ENCODE measurements at regions not wholly inside any gene's neighbourhood (a gene's known extent, or its start where the extent isn't known, plus 50 kb on each side); places are given as distances from the start of the nearest gene placed in this dataset.
A peak's percentile ranks its signal among the peaks of the same experiment; 100 is the strongest.

GRCh38 chr20:7257099-7257498 lies 489.6 kb downstream of the BMP2 start:
- no peak overlapping the region for H3K27ac ChIP-seq (ENCODE audit: low read depth)
- H3K4me3 ChIP-seq (ENCODE audit: low read depth, low read length) = no peak overlapping the region
- 77% methylated on average over 2 of the region's 2 CpGs for WGBS
- H3K36me3 ChIP-seq (ENCODE audit: insufficient read depth) = no peaks in the 10 kb centered on the region
- no peak for DNase-seq (ENCODE audit: extremely low spot score)
- H3K4me1 ChIP-seq (ENCODE audit: insufficient read depth) = no peaks in the 10 kb centered on the region

GRCh38 chr20:7257692-7258466 lies 490.4 kb downstream of the BMP2 start:
- DNase-seq (ENCODE audit: extremely low spot score) = no peak
- WGBS = 49% methylated on average over 3 of the region's 3 CpGs
- no peaks in the 10 kb centered on the region for H3K4me1 ChIP-seq (ENCODE audit: insufficient read depth)
- H3K27ac ChIP-seq (ENCODE audit: low read depth) = no peak overlapping the region
- no peaks in the 10 kb centered on the region for H3K36me3 ChIP-seq (ENCODE audit: insufficient read depth)
- H3K4me3 ChIP-seq (ENCODE audit: low read depth, low read length) = no peak overlapping the region

GRCh38 chr20:7262803-7263202 lies 495.3 kb downstream of the BMP2 start:
- 89% methylated on average over 2 of the region's 2 CpGs for WGBS
- Histone ChIP-seq H3K4me3 (ENCODE audit: low read depth, low read length) (no peak overlapping the region), H3K36me3 (ENCODE audit: insufficient read depth) (no peaks in the 10 kb centered on the region), H3K4me1 (ENCODE audit: insufficient read depth) (peaks cover 1% of the 10 kb centered on the region), H3K27ac (ENCODE audit: low read depth) (no peak overlapping the region)
- no peak for DNase-seq (ENCODE audit: extremely low spot score)

GRCh38 chr20:7264137-7264536 lies 496.7 kb downstream of the BMP2 start:
- Histone ChIP-seq H3K4me3 (ENCODE audit: low read depth, low read length) (no peak overlapping the region), H3K36me3 (ENCODE audit: insufficient read depth) (no peaks in the 10 kb centered on the region), H3K27ac (ENCODE audit: low read depth) (no peak overlapping the region), H3K4me1 (ENCODE audit: insufficient read depth) (peaks cover 1% of the 10 kb centered on the region)
- 94% methylated on average over 1 of the region's 1 CpG for WGBS
- DNase-seq (ENCODE audit: extremely low spot score) = no peak

GRCh38 chr20:7269452-7269851 lies 502.0 kb downstream of the BMP2 start:
- WGBS = 39% methylated on average over 4 of the region's 4 CpGs
- Histone ChIP-seq H3K36me3 (ENCODE audit: insufficient read depth) (no peaks in the 10 kb centered on the region), H3K4me3 (ENCODE audit: low read depth, low read length) (no peak overlapping the region), H3K4me1 (ENCODE audit: insufficient read depth) (no peaks in the 10 kb centered on the region), H3K27ac (ENCODE audit: low read depth) (no peak overlapping the region)
- no peak for DNase-seq (ENCODE audit: extremely low spot score)

- 30% methylated on average over 1 of the region's 1 CpG for WGBS
- no peak for DNase-seq (ENCODE audit: extremely low spot score)
Measured at GRCh38 chr20:7272512-7272911, 505.0 kb downstream of the BMP2 start.

GRCh38 chr20:7274870-7275269 lies 507.4 kb downstream of the BMP2 start:
- Histone ChIP-seq H3K4me3 (ENCODE audit: low read depth, low read length) (no peak overlapping the region), H3K4me1 (ENCODE audit: insufficient read depth) (no peaks in the 10 kb centered on the region), H3K27ac (ENCODE audit: low read depth) (no peak overlapping the region), H3K36me3 (ENCODE audit: insufficient read depth) (no peaks in the 10 kb centered on the region)
- DNase-seq (ENCODE audit: extremely low spot score) = no peak

More at GRCh38 chr20:7272512-7272911, 505.0 kb downstream of the BMP2 start:
- Histone ChIP-seq H3K27ac (ENCODE audit: low read depth) (no peak overlapping the region), H3K36me3 (ENCODE audit: insufficient read depth) (no peaks in the 10 kb centered on the region), H3K4me1 (ENCODE audit: insufficient read depth) (no peaks in the 10 kb centered on the region), H3K4me3 (ENCODE audit: low read depth, low read length) (no peak overlapping the region)

GRCh38 chr20:7275645-7276237 lies 508.3 kb downstream of the BMP2 start:
- WGBS = 85% methylated on average over 3 of the region's 3 CpGs
- Histone ChIP-seq H3K4me3 (ENCODE audit: low read depth, low read length) (no peak overlapping the region), H3K4me1 (ENCODE audit: insufficient read depth) (no peaks in the 10 kb centered on the region), H3K36me3 (ENCODE audit: insufficient read depth) (no peaks in the 10 kb centered on the region), H3K27ac (ENCODE audit: low read depth) (no peak overlapping the region)
- DNase-seq (ENCODE audit: extremely low spot score) = no peak

- peak; percentile 67 for DNase-seq (ENCODE audit: extremely low spot score)
- Histone ChIP-seq H3K27ac (ENCODE audit: low read depth) (no peak overlapping the region), H3K4me3 (ENCODE audit: low read depth, low read length) (no peak overlapping the region), H3K36me3 (ENCODE audit: insufficient read depth) (no peaks in the 10 kb centered on the region), H3K4me1 (ENCODE audit: insufficient read depth) (no peaks in the 10 kb centered on the region)
- WGBS = 22% methylated on average over 9 of the region's 9 CpGs
Measured at GRCh38 chr20:7285918-7286556, 518.6 kb downstream of the BMP2 start.

GRCh38 chr20:7291323-7291943 lies 523.9 kb downstream of the BMP2 start:
- Histone ChIP-seq H3K4me3 (ENCODE audit: low read depth, low read length) (no peak overlapping the region), H3K27ac (ENCODE audit: low read depth) (no peak overlapping the region), H3K36me3 (ENCODE audit: insufficient read depth) (no peaks in the 10 kb centered on the region), H3K4me1 (ENCODE audit: insufficient read depth) (no peaks in the 10 kb centered on the region)
- WGBS = 31% methylated on average over 2 of the region's 2 CpGs
- no peak for DNase-seq (ENCODE audit: extremely low spot score)

- H3K27ac ChIP-seq (ENCODE audit: low read depth) = no peak overlapping the region
- no peaks in the 10 kb centered on the region for H3K36me3 ChIP-seq (ENCODE audit: insufficient read depth)
- H3K4me3 ChIP-seq (ENCODE audit: low read depth, low read length) = no peak overlapping the region
- DNase-seq (ENCODE audit: extremely low spot score) = no peak
- no peaks in the 10 kb centered on the region for H3K4me1 ChIP-seq (ENCODE audit: insufficient read depth)
Measured at GRCh38 chr20:7291946-7292345, 524.5 kb downstream of the BMP2 start.

- WGBS = 89% methylated on average over 6 of the region's 6 CpGs
- Histone ChIP-seq H3K27ac (ENCODE audit: low read depth) (no peak overlapping the region), H3K36me3 (ENCODE audit: insufficient read depth) (no peaks in the 10 kb centered on the region), H3K4me3 (ENCODE audit: low read depth, low read length) (no peak overlapping the region), H3K4me1 (ENCODE audit: insufficient read depth) (no peaks in the 10 kb centered on the region)
- no peak for DNase-seq (ENCODE audit: extremely low spot score)
Measured at GRCh38 chr20:7294816-7295360, 527.4 kb downstream of the BMP2 start.

GRCh38 chr20:7301807-7302206 lies 534.3 kb downstream of the BMP2 start:
- no peak for DNase-seq (ENCODE audit: extremely low spot score)
- Histone ChIP-seq H3K4me3 (ENCODE audit: low read depth, low read length) (no peak overlapping the region), H3K27ac (ENCODE audit: low read depth) (no peak overlapping the region), H3K36me3 (ENCODE audit: insufficient read depth) (no peaks in the 10 kb centered on the region), H3K4me1 (ENCODE audit: insufficient read depth) (no peaks in the 10 kb centered on the region)
- WGBS = 82% methylated on average over 2 of the region's 2 CpGs

Data from urinary bladder (tissue), 3 donors.